Adrenal gland (tissue), 9 donors: ENCODE measurements at regions not wholly inside any gene's neighbourhood (a gene's known extent, or its start where the extent isn't known, plus 50 kb on each side); places are given as distances from the start of the nearest gene placed in this dataset.

Experiments used
- DNase-seq, 7 donors: peaks; one replicate each; pipeline ENCODE4 v3.0.0-alpha.2; 2019 to 2020
- H3K27ac ChIP-seq, 5 donors: fragments of 200-600 bp; sonication (generic) in 4 of 5; 1 replicate in 3 of 5; 2 replicates in 2 of 5; pipeline versions ENCODE4 v1.5.1 to v1.8.0; 2016 to 2020; ENCODE audit warnings: mild to moderate bottlenecking in 1 of 5
- H3K27me3 ChIP-seq: fragments of 200-600 bp; 2 replicates; pipeline ENCODE4 v1.8.0; 2021
- H3K36me3 ChIP-seq, 2 donors: fragments of 200-600 bp; replicated peaks in 1 of 2; 1 replicate in 1 of 2; 2 replicates in 1 of 2; pipeline versions ENCODE4 v1.5.1 to v1.8.0; 2018 to 2022
- H3K4me1 ChIP-seq, 2 donors: fragments of 200-600 bp; replicated peaks in 1 of 2; 1 replicate in 1 of 2; 2 replicates in 1 of 2; pipeline versions ENCODE4 v1.5.1 to v1.8.0; 2018 to 2021
- H3K4me3 ChIP-seq, 4 donors: fragments of 200-600 bp; sonication (generic) in 3 of 4; one replicate each; pipeline ENCODE4 v1.5.1; 2016 to 2018
- H3K9me3 ChIP-seq, 3 donors: fragments of 200-600 bp; sonication (generic) in 1 of 3; replicated peaks in 1 of 3; 1 replicate in 2 of 3; 2 replicates in 1 of 3; pipeline versions ENCODE4 v1.5.1 to v1.8.0; 2016 to 2021
- CTCF ChIP-seq, 6 experiments: fragments of 450-650 bp in 4 of 6; fragments of 200-600 bp in 2 of 6; sonication (generic) in 1 of 6; IDR thresholded peaks; 1 replicate in 5 of 6; 2 replicates in 1 of 6; pipeline versions ENCODE4 v1.5.1 to v1.8.0; 2016 to 2021; ENCODE audit warnings: antibody characterized with exemption in 6 of 6, mild to moderate bottlenecking in 2 of 6, moderate library complexity in 1 of 6
- POLR2A ChIP-seq, 2 donors: fragments of 450-650 bp; IDR thresholded peaks; one replicate each; pipeline ENCODE4 v1.6.1; 2017; ENCODE audit warnings: antibody characterized with exemption in 2 of 2, mild to moderate bottlenecking in 2 of 2, moderate library complexity in 1 of 2
- WGBS, 4 donors: extraction: QIAGEN DNeasy Blood & Tissue Kit in 2 of 4; methylation state at CpG; one replicate each; pipeline versions ENCODE4 v1.1.5 to v1.1.7; 2013 to 2017; 5-methylcytosine and 5-hydroxymethylcytosine counted together
- intact Hi-C, 2 donors: fragments of 100-400 bp; cut with DNase I; formaldehyde crosslinking; loops; one replicate each; pipeline versions ENCODE4 v1.14.1 to v1.15.0; 2022 to 2023
- donor health status: healthy with polysubstance abuse.
- donor health status: Bipolar disorder and iron deficiency.
- donor health status: DM: yes; HTN: yes; CAD: no.
- donor health status: DM: no; HTN: no; CAD: no.
- donor health status: DM: no; HTN: no; CAD: no.

- WGBS, 4 donors, result 76 to 91% (median 82%) methylated on average over 7 of the region's 7 CpGs
- no peak overlapping the region for H3K4me3 ChIP-seq
- DNase-seq, result peak in 1 of 7 donors; percentile 5
- no peaks in the 10 kb centered on the region for H3K9me3 ChIP-seq
- H3K4me1 ChIP-seq, result peaks cover 14 to 29% of the 10 kb centered on the region in 2 donors
- no peaks in the 10 kb centered on the region for H3K36me3 ChIP-seq
- no peak overlapping the region for H3K27ac ChIP-seq
- intact Hi-C loops, result no loop called here
- no peaks in the 10 kb centered on the region for H3K27me3 ChIP-seq
- TF ChIP-seq POLR2A (IDR thresholded peaks at IDR 0.05) (no peak), CTCF (IDR thresholded peaks at IDR 0.05) (no peak)
Observed at GRCh38 chr1:19014765-19015164, 58.3 kb upstream of the IFFO2 start.

DNA sequence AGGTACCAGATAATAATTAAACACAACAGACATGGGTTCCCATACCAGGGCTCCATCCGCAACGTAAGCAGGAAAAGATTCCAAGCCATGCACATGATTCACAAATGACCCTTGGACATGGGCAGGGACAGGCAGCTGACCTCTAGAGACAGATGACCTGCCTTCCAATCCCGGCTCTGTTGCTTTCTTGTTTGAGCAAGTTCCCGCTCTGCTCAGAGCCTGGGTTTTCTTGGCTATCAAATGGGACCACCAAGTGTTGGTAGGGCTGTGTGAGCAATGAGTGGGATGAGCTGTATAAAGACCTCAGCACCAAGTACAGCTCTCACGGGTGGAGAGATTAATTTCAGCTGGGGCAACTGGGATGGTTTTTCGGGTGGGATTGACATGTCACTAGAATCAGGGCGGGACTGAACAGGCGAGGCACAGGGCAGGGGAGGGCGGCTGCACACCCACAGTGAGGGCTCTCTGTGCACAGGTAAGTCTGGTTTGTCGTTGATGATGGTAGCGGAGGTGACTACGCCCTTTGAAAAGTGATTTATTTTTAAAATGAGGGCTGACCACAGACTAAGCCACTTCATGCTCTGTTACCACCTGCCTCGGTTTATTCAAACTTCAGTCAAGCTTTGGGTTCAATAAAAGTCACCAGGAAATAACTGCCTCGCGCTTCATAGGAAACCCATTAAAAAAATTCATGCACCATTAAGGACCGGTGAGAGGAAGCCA, 57.5 kb upstream of the IFFO2 start:
- WGBS, 4 donors, result 90% methylated on average over 16 of the region's 16 CpGs
- TF ChIP-seq CTCF (IDR thresholded peaks at IDR 0.05), result no peak
- TF ChIP-seq POLR2A (IDR thresholded peaks at IDR 0.05), result no peak
- Histone ChIP-seq H3K27me3 (no peaks in the 10 kb centered on the region), H3K4me1 (peaks cover 14 to 33% of the 10 kb centered on the region in 2 donors), H3K9me3 (no peaks in the 10 kb centered on the region), H3K4me3 (no peak overlapping the region), H3K27ac (no peak overlapping the region), H3K36me3 (no peaks in the 10 kb centered on the region)
- DNase-seq, result peak in 3 of 7 donors; percentile 14 to 44 (median 25)
- intact Hi-C loops, result no loop called here

GRCh38 chr1:19011845-19012231, 55.4 kb upstream of the IFFO2 start:
- H3K9me3 ChIP-seq, result no peaks in the 10 kb centered on the region
- intact Hi-C loops, result no loop called here
- TF ChIP-seq CTCF (IDR thresholded peaks at IDR 0.05) (no peak), POLR2A (IDR thresholded peaks at IDR 0.05) (no peak)
- DNase-seq, result peak in 2 of 7 donors; percentile 6 to 27
- no peaks in the 10 kb centered on the region for H3K27me3 ChIP-seq
- H3K27ac ChIP-seq, result peak overlapping the region in 3 of 5 donors; percentile 83 to 93 (median 84)
- H3K4me3 ChIP-seq, result no peak overlapping the region
- WGBS, 4 donors, result 60 to 78% (median 70%) methylated on average over 5 to 6 of the region's 6 CpGs
- no peaks in the 10 kb centered on the region for H3K36me3 ChIP-seq
- H3K4me1 ChIP-seq, result peaks cover 14 to 29% of the 10 kb centered on the region in 2 donors

GRCh38 chr1:19010995-19011844, 54.7 kb upstream of the IFFO2 start:
- H3K27me3 ChIP-seq, result no peaks in the 10 kb centered on the region
- H3K36me3 ChIP-seq, result no peaks in the 10 kb centered on the region
- no peak overlapping the region for H3K4me3 ChIP-seq
- TF ChIP-seq POLR2A (IDR thresholded peaks at IDR 0.05) (peak in 1 of 2 donors; percentile 63), CTCF (IDR thresholded peaks at IDR 0.05) (no peak)
- 25 to 38% (median 31%) methylated on average over 17 to 22 of the region's 22 CpGs for WGBS, 4 donors
- peak; percentile 74 to 93 (median 91) for DNase-seq
- peak overlapping the region; percentile 41 to 93 (median 83) for H3K27ac ChIP-seq
- intact Hi-C loops, result no loop called here
- H3K9me3 ChIP-seq, result no peaks in the 10 kb centered on the region
- H3K4me1 ChIP-seq, result peaks cover 14 to 28% of the 10 kb centered on the region in 2 donors
